COLO829 (cell line): ENCODE measurements at regions not wholly inside any gene's neighbourhood (a gene's known extent, or its start where the extent isn't known, plus 50 kb on each side); places are given as distances from the start of the nearest gene placed in this dataset.

Source experiments
- DNase-seq: peaks from one replicate; pipeline ENCODE4 v3.0.0; 2012; ENCODE audit warnings: low spot score

GRCh38 chr1:83581747-83582146 is 417.2 kb downstream of the TTLL7 start:
- no peak for DNase-seq

- DNase-seq, result no peak
Observed at GRCh38 chr1:83574791-83575190, 424.1 kb downstream of the TTLL7 start.

DNA sequence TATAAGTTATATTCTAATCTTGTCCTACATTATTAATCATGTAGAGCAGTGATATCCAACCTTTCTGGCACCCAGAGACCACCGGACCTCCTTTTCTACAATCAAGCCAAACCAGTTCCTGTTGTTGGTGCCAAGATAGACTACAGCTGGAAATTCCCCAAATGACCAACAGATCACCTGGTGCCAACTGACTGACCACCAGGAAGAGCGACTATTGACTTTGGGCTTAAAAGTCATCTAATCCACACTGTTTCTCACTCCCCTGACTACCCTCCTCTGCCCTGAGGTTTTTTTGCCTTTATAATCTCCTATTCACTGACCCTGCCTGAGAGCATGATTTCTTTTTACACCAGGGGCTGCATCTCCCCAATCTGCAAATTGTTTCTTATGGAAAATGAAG is 425.2 kb downstream of the TTLL7 start:
- no peak for DNase-seq

- no peak for DNase-seq
Observed at GRCh38 chr1:83571536-83571935, 427.4 kb downstream of the TTLL7 start.

GRCh38 chr1:83561346-83561745 is 437.6 kb downstream of the TTLL7 start:
- no peak for DNase-seq

GRCh38 chr1:83559129-83559840 is 439.6 kb downstream of the TTLL7 start:
- DNase-seq, result no peak

- DNase-seq, result no peak
Observed at GRCh38 chr1:83555871-83556270, 443.1 kb downstream of the TTLL7 start.

GRCh38 chr1:83554174-83554573 is 444.8 kb downstream of the TTLL7 start:
- no peak for DNase-seq

GRCh38 chr1:83552820-83553219 is 446.1 kb downstream of the TTLL7 start:
- no peak for DNase-seq

DNA sequence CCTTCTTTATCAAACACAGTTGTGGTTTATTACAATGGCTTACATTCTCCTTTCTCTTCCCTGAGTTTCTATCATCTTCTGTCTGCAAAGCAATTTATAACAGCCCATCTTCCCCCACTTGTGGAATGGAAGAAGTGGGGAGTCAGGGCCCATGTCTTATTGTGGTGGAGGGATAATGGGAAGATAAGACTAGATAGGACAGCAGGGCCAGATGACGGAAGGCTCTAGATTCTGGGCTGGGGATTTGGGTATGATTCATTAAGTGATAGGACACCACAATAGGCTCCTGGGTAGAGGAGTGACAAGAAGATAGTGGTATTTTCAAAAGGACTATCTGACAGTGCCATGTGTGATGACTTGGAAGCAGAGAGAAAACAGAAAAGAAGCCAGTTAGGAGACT is 450.6 kb downstream of the TTLL7 start:
- no peak for DNase-seq

DNA sequence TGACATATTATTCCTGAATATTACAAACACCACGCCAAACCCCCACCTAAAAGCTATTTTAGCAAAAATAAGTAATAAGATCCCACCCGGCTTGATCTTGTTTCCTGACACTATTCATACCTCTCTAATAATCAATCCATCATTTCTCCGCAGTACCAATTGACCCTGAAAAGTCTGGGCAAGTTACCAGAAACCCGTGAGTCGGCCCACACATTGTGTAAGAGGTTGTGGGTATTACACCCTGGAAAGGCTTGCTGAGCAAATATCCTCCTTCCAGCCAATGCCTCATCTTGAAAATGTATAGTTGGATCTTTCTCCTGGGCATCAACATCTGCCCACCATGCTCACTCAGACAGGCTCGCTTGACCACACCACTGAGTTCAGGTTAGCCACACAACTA is 451.0 kb downstream of the TTLL7 start:
- no peak for DNase-seq

DNA sequence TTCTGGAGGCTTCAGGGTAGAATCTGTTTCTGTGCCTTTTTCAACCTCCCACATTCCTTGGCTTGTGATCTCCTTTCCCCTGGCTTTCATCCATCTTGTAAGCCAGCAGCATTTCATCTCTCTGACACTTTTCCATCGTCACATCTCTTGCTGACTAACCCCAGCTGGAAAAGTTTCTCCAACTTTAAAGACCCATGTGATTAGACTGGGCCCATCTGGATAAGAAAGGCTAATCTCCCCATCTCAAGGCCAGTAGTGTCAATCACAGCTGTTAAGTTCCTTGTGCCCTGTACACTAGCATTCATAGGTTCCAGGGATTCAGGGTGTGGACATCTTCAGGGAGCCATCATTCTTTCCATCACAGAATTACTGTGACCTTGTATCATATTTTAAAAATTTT is 452.1 kb downstream of the TTLL7 start:
- DNase-seq, result no peak

DNA sequence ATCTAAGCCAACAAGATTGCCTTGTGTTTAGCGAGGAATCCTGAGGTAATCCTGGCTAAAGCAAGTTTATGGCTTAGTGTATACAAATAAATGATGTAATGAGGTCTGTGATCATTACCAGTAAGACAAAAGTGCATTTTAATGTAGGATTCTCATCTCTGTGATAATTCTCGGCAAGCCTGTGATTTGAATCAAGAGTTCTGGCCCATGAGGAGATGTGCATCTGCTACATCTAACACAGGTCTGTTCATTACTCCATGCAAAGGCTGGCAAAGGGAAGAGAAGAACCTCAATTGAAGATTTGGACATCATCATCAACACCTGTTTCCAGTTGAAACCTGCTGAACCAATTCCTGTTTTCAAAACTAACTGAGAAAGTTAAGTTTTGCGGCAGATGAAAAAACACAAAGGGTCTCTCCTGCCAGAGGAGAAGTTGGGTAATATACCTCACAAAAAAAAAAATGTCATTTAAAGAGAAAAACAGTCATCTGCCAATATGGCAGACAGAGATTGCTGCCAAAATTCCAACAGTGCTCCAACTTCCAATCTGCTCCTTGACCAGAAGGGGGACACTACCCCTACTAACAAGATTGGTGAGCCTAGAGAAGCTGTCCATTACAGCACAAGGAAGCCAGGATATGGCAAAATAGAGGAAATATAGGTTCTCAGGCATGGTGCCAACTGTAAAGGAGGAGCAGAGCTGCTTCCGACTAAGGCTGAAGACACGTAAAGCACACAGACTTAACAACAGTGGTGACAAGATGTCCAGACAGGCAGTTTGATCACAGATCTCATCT is 453.7 kb downstream of the TTLL7 start:
- DNase-seq, result no peak

DNA sequence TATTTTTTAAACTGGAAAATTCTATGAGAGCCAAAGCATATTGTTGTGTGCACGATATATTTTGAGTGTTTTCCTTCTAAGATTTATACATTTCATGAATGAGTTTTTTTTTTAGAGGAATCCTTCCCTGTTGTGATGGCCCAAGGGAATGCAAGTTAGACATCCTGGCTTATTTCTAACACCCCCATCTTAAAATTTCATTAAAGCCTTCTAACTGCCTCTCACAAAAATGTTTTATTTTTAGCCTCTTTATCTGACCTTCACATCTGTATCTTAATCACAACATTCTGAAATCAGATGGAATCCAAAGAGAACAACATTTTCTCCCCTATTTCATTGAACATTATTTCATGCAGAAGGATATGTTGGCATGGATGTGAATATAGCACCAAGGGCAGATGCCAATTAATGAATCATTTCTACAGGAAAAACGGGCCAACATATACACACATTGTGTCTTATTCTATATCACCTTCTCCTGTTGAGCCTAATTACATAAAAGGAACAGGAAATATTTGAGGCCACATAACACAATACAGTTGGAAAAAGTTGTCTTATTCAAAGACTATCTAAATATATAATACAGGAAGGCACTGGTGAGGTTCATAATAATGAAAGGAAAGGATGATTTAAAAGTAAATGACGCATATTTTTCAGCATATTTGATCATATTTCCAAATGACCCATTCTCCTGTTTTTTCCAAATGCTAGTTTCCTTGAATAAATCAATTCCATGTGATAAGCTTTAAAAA is 455.5 kb downstream of the TTLL7 start:
- DNase-seq, result no peak

- DNase-seq, result no peak
Observed at GRCh38 chr1:83531521-83532309, 467.2 kb downstream of the TTLL7 start.

DNA sequence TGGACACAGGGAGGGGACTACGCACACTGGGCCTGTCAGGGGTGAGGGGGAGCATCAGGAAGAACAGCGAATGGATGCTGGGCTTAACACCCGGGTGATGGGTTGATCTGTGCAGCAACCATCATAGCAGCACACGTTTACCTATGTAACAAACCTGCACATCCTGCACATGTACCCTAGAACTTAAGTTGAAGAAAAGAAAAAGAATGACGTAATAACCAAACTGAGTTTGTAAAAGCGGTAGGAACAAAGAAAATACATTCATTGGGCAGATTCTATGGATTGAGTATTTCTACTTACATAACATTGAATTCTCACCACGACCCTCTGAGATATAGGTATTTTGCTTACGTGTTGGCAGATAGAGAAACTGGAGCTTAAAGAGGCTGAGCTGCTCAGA is 468.4 kb downstream of the TTLL7 start:
- no peak for DNase-seq

DNA sequence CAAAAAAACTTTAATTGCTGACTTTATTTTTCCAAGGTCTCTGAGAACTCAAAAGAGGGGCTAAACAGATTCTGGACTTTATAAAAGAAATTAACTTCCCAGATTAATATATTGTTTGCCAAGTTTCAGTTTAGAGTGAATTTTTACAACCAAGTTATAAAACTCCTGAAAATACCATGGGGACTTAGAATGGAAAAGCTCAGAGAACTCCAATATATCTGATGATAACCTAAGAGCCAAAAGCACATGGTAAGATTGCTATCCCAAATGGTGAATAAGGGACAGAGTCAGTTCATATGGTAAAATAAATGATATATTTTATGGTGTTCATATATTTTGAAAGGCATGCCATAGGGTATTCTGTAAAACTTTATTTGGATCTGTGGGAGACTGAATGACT is 470.9 kb downstream of the TTLL7 start:
- no peak for DNase-seq

- no peak for DNase-seq
Observed at GRCh38 chr1:83520797-83521196, 478.1 kb downstream of the TTLL7 start.

DNA sequence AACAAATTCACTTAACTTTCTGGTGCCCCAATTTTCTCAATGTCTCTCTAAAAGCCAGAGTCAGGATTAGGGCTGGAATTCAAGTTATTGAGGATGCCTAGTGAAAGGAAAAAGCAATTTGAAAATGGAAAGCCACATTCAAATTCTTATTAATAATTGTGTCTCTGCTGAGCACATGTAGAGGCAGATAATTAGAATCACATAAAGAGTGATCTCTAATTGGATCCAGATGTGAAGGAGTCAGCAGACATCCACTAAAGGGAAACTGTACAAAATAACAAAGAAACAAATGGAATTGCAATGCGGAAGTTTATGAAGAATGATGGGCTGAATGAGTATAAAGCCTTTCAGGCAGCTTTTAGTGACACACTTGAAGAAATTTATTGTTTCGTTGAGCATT is 482.6 kb downstream of the TTLL7 start:
- no peak for DNase-seq

- DNase-seq, result no peak
Observed at GRCh38 chr1:83515578-83516154, 483.3 kb downstream of the TTLL7 start.

DNA sequence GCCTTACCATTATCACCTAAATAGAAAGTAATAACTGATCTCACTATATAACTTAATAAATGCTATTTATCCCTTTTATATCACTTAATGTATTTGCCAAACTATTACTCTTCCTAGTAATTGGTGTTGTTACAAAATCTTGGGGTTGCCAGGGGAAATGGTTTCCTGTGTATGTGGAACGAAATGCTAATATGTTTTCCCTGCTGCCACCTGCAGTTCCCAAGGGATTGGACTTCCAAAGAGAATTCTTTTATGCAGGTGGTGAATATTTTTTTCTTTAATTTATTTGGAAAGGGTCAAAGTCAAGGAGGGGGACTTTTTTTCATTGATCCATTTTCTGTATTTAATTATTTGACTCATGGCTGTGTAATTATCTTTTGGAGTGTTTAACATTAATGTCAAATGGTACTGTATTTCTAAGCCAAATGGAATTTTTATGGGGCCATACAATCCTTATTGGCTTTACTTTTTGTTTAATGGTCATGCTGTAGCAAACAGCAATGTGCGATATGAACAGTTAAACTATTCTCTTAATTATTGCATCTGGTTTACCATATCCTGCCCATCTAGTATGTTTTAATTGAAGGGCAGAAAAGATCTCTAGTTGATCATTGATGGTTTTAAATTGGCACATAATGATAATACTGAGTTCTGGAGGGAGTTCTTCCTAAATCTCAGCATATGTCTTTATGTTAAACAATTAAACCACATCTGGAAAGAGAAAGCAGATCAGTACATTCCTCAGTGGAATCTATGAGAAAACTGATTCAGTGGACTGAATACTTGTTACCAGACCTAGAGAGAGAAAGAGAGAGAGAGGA is 486.3 kb downstream of the TTLL7 start:
- no peak for DNase-seq
